SIG-M5 (cell line): ENCODE measurements at regions not wholly inside any gene's neighbourhood (a gene's known extent, or its start where the extent isn't known, plus 50 kb on each side); places are given as distances from the start of the nearest gene placed in this dataset.
"Not testable (repeated sequence)": the region's sequence is repeated elsewhere in the genome, so short reads cannot be mapped to it uniquely, and the experiment has no call there.

ENCODE experiments used
- DNase-seq: peaks from one replicate; lab custom pipeline; 2025; lab: John Stamatoyannopoulos, UW

DNA sequence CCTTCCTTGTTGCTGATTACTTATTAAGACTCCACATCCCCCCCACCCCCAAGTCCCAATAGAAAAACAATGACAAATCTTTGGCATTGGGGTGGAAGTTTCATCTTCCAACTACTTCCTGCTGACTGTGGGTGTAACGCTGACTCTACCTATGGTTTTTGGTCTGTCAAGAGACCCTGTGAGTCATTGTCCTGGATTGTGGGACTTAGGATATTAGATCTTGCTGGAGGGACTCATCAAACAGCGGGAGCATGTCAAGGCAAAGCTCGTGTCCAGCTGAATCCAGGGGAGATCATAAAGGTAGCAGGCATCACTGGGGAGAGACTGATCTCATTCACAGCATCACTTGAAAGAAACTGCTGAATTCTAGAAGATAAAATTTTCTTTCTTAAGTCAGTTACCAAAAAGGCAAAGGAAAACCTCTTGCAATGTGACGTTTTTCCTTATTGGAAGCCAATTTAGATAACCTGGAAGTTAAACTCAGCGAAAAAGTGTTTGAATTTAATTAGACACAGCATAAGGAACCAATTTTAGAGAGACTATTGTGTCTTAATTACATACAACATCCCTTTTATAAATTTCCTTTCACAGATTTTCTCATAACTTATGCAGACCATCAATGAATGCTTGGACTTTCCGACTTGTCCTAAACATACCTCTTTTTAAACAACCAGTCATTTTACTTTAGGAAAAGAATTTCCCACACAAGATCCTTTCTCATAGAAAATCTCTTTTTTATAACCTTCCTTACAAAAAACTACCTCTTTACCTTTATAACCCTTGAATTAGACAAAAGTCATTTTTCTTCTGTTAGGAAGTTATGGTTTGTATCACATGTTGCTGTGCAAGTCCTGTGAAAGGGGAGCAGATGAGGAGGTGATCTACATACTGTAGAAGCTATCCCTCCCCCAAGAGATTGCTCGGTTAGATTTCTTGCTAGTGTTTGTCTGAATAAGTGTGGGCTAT lies 94.6 kb upstream of the SCAF11 start:
- no peak for DNase-seq

DNA sequence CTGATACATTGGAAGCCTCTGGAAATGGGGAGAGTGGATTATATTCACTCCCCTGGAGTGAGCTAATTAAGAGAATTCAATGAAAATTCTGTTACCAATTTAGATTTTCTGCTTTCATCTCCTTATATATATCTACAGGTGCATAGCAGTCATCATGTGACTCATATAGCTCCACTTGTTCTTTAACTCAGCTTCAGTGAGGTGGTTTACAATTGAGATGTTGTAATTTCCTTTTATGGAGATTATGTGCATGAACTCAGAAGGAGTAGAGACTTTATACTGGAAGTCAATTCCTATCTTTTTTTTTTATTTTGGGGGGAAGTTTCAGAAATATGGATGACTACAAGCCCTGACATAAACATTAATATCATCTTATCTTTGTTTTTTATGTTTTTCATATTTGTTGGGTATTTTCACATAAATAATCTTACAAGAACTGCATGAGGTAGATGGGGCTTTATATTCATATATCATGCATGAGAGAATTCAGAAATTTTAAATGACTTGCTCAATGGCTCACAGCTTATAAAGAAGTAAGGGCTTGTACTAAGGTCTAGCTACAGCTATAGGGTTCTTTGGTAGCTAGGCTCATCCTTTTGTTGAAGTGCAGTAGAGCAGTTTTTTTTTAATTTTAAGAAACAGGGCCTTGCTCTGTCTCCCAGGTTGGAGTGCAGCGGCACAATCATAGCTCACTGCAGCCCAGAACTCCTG lies 92.3 kb upstream of the SCAF11 start:
- DNase-seq: no peak

DNA sequence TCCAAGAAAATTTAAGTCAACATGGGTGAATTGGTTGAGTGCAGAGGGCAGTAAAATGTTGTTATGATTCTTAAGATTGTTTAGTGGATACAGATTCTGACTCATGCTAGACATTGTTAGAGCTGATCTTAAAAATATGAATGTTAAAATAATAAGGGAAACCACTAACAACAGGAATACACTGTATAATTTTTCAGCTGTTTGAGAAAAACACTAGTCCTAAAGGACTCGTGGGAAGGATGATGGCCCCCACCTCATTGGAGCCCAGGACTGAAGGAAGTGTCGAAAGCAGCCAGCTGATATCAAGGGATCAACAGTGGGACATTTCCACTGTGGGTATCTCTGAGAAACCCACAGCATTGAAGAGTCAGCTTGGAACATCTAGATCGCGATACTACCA lies 82.9 kb upstream of the SCAF11 start:
- DNase-seq: no peak

DNA sequence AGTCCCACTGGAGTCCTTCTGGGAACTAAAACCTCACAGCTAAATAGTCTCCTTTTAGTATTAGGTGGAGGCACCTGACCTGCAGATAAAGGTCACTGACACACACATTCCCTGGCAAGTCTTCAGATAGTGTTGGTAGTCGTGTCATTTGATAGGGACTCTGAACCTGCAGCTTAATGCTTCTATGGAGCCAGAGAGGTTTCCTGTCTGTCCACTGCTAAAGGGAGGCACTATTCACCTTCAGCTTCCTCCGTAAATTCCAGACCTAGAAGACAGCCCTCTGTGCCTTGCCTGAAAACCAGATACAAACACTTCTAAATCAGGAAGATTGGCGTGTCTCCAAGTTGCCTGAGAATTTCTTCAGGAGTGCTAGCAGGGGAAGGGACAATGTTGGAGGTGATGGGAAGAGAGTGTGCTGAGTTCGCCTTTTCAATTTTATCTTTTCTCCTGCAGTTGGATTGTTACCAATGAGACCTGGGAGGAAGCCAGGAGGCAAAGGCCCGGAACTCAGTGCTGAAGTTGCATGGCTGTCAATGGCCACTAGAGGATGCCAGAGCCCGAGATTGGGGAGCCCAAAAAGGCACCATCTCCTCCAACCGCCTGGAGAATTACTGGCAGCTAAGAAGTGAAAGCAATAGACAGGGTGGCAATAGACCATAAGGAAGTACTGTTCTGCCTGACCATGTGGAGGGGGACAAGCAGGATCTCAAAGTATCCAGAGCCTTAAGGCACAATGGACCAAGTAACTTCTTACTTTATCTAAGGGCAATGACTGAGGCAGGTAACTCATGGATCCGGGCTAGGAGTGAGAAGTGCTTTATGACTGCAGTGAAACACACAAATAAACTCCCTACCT lies 81.6 kb upstream of the SCAF11 start:
- DNase-seq: no peak

DNA sequence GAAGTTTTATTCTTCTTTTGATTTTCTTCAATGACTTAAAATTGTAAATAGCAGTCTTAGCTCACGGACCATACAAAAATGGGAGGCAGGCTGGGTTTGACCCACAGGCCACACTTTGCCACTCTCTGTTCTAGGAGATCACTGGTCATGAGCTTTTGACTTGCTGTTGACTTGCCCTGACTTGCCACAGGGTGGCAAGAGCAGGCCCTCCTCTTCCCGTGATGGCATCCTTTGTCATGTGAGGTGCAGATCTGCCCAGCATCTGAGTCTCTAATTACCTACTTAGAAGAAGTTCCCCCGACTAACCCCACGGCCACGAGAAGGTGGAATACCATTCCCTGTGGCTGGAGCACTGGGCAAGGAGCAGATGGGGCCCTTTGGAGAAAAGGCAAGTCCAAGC lies 81.0 kb upstream of the SCAF11 start:
- no peak for DNase-seq

DNA sequence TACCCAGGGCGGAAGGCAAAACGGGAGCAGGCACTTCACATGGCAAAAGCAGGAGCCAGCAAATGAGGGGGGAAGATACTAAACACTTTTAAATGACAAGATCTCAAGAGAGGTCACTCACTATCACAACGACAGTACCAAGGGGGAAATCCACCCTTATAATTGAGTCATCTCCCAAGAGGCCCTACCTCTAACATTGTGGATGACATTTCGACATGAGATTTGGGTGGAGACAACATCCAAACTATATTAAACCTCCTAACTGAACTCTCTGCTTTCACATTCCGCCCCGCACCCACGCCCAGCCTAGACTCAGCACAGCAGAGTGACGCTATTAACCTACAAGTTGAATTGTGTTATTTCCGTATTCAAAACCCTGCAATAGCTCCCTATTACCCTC lies 76.7 kb upstream of the SCAF11 start:
- no peak for DNase-seq

DNA sequence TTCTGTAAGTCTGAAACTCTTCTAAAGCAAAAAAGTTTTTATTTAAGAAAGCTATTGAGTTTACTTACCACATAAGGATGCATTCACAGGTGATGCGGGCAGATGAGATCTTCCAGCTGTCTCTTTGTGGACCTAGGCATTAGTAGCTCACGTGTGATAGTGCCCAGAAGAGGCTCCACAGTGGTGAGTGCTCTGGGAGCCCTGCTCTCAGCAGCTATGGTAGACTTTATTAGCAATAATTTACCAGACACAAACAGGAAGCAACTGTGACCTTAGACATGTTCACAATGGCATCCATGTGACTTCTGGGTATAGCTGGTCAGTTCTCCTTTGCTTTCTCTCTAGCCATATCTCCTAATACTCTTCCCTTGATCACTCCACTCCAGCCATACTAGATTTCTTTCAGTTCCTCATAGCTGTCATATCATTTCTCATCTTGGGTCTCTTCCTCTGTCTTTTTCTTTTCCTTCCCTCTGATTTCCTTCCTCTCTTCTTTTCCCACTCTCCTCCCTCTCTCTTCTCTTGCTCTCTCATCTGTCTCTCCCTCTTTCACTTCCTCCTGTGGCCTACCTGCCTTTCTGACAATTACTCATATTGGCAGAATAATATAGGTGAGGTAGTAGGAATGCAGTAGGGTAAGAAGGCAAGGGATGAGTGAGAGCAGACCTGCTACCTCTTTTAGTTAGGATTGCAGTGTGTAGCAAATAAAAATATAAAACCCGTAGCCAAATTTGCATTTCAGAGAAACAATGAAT lies 75.2 kb upstream of the SCAF11 start:
- no peak for DNase-seq

DNA sequence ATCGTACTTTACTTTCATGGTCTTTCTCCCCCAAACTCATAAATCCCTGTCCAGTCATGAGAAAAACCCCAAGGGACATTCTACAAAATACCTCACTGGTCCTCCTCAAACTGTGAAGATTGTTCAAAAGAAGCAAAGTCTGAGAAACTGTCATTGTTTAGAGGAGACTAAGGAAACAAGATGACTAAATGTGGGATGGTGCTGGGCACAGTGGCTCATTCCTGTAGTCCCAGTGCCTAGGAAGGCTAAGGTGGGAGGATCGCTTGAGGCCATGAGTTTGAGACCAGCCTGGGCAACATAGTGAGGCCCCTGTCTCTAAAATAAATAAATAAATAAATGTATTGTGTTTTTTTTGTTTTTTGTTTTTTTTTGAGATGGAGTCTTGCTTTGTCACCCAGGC lies 74.2 kb upstream of the SCAF11 start:
- DNase-seq: no peak

DNA sequence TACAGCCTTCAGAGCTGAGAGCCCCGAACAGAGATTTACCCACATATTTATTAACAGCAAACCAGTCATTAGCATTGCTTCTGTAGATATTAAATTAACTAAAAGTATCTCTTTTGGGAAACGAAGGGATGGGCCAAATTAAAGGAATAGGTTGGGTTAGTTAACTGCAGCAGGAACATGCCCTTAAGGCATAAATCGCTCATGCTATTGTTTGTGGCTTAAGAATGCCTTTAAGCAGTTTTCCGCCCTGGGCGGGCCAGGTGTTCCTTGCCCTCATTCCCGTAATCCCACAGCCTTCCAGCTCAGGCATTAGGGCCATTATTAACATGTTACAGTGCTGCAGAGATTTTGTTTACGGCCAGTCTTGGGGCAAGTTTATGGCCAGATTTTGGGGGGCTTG lies 68.3 kb upstream of the SCAF11 start:
- DNase-seq: not testable (repeated sequence)

DNA sequence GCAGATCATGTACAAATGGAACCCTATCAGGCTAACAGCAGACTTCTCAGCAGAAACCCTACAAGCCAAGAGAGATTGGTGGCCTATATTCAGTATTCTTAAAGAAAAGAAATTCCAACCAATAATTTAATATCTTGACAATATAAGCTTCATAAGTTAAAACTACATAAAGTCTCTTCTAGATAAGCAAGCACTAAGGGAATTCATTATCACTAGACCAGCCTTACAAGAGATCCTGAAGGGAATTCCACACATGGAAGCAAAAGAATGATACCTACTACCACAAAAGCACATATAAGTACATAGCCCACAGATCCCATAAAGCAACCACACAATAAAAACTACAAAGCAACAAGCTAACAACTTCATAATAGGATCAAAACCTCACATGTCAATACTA lies 60.4 kb upstream of the SCAF11 start:
- no peak for DNase-seq

DNA sequence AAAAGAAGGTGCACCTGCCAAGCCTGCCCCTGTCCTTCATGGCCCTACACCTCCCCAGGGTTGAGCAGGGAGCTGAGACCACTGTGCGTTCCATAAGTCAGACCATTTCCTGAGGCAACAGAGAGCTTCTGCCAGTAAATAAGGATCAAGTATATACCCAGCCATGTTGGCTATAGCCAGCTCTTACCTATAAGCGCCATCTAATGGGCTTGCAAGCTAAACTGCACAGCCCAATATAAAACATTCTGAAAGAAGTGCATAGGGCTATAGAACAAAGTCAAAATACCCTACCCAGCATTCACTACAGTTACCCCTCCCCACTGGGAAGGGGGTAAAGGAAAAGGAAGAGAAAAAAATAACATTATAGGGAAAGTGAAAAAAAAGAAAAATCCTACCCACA lies 59.3 kb upstream of the SCAF11 start:
- no peak for DNase-seq

DNA sequence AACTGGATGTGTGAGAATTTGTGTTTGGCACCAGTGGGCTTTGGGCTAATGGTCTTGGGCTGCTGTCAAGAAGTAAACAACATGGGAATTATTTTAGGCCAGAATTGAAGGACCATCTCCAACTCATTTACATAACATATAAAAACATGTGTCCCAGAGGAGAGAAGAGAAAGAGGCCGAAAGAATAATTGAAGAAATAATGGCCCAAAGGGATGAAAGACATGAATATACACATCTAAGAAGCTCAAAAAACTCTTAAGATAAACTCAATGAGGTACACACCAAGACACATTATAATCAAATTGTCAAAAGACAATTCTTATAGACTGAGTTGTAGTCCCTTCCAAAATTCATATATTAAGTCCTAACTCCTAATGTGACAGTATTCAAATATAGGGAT lies 56.1 kb upstream of the SCAF11 start:
- DNase-seq: no peak

DNA sequence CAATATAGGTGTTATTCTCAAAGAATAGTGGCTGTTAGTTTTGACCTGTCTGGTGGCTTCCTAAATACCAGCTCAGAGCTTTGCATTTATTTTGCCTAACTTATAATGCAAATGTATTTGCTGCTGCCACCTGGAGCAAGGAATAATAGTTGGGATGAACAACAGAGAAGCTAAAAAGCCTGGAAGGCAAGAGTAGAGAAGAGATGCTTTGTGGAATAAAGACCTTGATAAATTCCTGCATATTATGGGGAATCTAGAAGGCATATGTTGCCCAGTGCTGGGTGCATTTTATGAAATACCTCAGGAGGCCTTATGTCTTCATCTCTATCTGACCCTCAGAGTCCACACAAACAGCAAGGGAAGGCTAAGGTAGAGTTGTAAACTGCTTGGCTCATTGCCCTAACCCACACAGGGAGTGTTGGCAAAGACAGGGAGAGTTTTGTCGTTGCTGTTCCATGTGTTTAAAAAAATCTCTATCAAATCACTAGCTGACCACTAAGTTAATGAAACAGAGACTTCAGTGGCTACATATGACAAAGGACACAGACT lies 53.7 kb upstream of the SCAF11 start:
- DNase-seq: no peak
